GM12892 (cell line): ENCODE measurements at regions not wholly inside any gene's neighbourhood (a gene's known extent, or its start where the extent isn't known, plus 50 kb on each side); places are given as distances from the start of the nearest gene placed in this dataset.

ENCODE experiments used
- POLR2A ChIP-seq: IDR thresholded peaks from 2 replicates; pipeline ENCODE4 v1.6.1; 2011; ENCODE audit warnings: low read depth, low read length, control low read depth
- POLR2AphosphoS5 ChIP-seq: IDR thresholded peaks from 2 replicates; pipeline ENCODE4 v1.6.1; 2011; ENCODE audit warnings: low read depth, low read length, control low read depth
- TAF1 ChIP-seq: IDR thresholded peaks from 2 replicates; pipeline ENCODE4 v1.6.1; 2011; ENCODE audit warnings: low read depth, mild to moderate bottlenecking, control low read depth, low read length, borderline replicate concordance

- no peak for TF ChIP-seq POLR2A
- no peak for TF ChIP-seq POLR2AphosphoS5
- TF ChIP-seq TAF1 = no peak
These were observed 1096.3 kb downstream of the GALC start for GRCh38 chr14:86896701-86897100.
